HG03342 (cell line): ENCODE measurements at regions not wholly inside any gene's neighbourhood (a gene's known extent, or its start where the extent isn't known, plus 50 kb on each side); places are given as distances from the start of the nearest gene placed in this dataset.
"Not testable (repeated sequence)": the region's sequence is repeated elsewhere in the genome, so short reads cannot be mapped to it uniquely, and the experiment has no call there.

ENCODE experiments used
- ATAC-seq: cut with Tn5 transposase; IDR thresholded peaks from one replicate; pipeline ENCODE4 v1.9.1; 2021; ENCODE audit warnings: mild to moderate bottlenecking, moderate library complexity; ENCODE audit not compliant: unreplicated experiment

DNA sequence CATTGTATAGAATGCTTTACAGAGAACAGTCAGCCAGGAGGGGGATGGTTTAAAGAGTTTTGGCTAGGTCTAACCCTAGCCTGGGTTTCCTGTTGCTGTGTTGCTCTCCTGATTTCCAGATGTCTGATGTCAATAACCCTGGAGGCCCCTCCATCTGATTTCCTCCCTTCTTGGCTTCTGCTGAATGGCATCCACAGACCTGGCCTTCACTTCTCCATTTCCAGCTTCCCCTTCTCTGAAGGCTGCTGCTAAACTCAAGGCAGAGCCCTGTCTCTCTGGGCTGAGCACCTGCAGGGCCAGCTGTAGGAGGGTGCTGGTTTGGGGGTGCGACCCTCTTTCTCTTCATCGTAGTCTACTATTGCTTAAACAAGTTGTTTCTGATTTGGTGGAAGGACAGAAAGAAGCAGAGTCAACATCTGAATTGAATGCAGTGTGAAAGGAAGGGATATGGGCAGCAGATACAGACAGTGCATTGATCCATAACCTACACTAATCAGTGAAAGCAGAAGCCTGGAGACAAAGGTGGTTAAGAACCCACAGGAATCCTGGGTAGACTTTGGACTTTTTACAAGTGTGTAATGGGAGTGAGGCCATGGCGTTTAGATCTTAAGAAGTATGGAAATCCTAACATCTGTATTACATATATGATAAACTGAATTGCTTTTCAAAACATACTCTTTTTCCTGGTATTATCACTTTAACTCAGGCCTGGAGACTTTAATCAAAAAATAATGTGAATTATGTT, 153.6 kb downstream of the HRH4 start:
- no peak for ATAC-seq

DNA sequence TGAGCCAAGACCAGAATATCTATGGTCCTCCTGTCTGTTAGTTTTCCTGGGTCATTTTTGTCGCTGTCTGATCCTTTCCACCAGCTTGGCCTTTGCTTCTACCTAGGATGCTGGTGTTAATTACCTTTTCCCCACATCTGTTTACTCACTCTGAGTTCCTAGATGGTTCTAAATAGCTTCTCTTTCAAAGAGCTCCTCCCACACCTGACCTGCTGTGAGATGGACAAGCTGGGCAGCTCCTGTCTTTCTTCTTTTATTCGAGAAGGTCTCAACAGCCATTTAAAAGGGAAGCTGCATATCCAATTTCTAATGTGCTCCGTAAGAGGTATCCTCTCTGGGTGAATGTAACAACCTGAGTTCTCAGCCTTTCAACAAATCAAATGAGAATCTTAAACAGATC, 156.2 kb downstream of the HRH4 start:
- ATAC-seq, result no peak

DNA sequence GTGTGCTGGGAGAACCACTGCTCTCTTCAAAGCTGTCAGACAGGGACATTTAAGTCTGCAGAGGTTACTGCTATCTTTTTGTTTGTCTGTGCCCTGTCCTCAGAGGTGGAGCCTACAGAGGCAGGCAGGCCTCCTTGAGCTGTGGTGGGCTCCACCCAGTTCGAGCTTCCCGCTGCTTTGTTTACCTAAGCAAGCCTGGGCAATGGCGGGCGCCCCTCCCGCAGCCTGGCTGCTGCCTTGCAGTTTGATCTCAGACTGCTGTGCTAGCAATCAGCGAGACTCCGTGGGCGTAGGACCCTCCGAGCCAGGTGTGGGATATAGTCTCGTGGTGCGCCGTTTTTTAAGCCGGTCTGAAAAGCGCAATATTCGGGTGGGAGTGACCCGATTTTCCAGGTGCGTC, 164.0 kb downstream of the HRH4 start:
- not testable (repeated sequence) for ATAC-seq

DNA sequence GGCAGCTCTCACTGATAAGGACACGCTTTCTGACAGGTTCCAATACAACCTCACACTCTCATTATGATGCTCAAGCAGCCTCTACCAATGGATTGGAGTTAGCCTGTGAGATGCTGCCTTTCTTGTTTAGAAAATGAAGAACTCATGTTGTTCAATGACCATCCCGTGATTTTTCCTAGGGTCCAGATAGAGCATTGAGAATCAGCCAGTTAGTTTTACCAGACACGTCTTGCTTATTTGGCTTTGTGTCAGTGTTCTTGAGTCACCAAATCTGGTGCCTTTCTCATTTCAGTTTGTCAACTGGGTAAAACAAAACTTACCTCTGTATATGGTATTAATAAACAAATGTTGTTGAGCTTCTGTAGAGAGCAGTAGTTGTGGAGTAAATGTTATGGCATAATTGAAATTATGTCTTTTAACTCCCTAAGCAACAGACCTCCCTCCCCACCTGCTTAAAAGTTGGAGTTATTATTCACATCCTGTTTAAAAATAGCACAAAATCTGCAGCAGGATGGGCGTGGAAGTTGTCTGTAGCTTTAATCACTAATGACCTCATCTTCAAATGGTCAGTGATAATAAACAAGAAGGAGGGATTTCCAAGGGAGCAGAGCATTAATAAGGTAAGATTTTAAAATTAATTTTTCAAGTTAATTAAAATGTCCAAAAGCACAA, 167.3 kb downstream of the HRH4 start:
- ATAC-seq, result no peak

DNA sequence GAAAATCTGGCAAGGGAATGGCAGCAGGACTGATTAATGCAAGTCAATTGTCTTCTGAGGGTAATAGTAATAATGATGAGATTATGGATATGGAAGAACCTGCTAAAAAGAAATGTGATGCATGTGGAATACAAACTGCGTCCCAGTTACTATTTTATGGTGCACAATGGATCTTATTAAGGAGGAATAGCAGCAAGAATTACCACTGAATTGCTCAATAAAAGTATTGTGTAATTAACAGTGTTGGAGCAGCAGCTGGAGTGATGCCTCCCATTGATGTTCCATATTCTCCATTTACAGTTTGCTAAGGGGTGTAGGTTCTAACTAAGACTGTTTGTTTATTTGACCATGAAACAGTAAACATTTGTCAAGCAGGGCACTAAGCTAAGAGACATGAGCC, 167.9 kb downstream of the HRH4 start:
- ATAC-seq, result no peak

DNA sequence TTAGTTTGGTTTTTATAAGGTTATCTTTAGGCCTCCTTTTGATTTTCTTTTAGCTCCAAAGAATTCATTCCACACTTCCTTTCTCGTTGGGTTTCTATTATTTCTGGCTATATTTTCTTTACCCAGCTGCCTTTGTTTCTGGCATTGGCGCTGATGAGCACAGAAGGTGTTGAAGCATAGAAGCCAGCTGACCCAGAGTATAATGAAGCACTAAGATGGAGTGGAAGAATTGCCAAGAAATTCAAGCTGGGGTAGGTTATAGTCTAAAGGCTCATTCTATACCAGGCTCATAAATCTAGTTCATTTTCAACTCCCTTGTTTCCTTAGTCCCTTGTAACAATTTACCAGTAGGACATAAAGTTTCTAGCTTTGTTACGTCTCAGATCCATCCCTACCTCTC, 169.5 kb downstream of the HRH4 start:
- no peak for ATAC-seq

DNA sequence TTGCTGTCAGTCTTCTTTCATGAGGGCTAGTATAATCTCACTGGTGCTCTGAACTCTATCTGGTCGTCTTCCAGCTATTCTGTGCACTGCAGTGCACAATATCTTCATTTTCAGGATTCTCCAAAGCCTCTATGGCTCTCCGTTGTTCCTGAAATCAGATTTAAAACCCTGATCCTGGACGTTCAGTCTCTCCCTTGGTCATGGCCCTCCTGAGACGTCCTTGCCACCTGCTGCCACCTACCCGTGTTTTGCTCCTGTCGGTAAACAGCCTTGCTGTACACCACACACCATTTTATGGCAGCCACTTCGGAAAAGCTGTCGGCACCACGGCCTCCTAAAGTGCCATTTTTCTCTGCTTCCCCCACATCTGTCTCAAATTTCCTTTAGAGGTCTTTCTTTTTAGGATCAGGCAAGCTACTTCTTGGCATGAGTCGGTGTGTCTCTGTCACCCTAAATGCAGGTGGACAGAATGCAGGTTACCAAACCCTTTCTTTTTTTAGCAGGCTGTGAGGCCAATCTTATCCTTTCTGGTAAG, 170.0 kb downstream of the HRH4 start:
- ATAC-seq, result no peak

DNA sequence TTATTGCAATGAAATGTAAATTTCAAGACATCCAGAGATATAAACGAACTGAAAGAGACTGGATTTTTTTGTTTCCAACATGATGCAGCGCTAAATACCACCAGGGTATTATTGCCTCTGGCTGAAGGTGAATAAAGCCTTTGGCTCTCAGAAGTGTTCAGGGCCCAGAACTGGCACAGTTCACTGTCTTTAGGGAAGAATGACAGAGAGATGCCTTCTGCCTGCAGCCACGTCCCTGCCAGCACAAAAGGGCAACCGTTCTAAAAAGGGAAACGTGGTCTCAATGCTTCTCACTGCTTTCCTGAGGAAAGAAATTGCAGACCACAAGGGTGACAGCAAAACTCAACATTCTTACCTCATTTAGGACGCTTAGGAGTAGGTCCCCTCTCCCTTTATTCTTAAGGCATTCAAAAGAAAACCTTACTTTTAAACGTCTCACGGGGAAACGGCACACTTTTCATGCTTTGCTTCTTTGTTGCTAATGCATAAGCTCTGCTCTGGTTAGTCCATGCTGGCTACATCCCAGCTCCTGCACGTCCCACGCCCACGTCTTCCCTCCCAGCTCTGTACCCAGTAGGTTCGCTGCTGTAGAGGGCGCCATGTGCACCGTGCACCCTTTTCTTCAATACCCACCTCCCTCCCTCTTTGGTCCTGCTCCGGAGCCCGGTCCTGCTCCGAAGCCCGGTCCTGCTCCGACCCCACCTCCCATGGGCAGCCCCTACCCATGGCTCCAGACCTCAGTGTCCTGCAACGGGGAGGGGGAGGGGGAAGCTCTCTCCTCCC, 171.0 kb downstream of the HRH4 start:
- ATAC-seq, result no peak

DNA sequence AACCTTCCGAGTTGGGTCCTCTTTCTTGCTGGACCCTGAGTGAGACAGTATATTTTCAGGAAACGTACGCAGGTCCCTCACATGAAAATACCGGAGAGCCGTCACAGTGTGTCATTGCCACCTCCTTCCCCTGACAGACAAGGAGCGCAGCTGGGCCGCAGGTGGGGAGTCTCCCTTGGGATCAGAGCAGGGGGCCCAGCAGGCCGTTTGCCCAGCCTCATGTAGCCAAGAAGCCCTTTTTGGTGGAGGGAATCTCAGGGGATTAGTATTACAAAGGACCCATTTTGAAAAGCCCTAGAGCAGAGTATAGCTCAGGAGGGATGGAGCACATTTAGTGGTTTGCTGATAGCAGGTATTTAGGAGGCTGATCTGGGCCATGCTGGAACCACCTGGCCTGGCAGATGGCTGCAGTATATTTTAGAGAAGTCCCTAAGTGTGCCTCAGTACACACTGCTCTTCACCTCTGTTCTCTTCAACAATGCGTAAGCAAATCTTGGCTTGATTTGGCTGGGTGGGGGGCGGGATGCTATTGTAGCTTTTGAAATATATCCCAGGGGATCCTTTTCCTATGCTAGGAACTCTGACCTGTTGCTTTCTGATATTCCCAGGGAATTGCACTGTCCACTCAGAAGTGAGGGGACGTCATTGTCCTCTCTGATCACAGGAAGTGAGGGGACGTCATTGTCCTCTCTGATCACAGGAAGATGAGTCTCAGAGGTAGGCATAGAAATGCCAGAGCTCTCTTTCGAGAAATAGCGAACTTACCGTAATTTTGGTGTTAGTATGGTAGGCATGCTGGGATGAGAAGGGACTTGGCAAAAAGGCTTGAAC, 171.9 kb downstream of the HRH4 start:
- ATAC-seq, result no peak

DNA sequence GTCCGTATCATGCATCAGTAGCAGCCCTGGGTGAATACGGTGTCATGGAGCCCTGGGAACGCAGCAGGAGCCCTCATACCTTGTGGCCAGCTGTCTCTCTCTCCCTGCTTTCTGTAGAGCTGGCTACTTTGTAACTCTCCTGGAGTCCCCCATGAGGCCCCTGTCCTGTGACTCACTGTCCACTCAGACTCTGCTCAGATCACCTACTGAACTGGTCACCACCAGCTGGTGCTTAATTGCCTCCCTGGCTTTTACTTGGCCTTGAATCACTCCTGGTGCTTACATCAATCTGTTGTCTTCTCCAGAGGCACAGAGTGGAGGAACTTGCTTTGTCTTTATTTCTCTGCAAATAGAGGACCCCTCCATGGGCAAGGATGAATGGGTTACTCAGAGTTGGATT, 172.7 kb downstream of the HRH4 start:
- ATAC-seq, result no peak

DNA sequence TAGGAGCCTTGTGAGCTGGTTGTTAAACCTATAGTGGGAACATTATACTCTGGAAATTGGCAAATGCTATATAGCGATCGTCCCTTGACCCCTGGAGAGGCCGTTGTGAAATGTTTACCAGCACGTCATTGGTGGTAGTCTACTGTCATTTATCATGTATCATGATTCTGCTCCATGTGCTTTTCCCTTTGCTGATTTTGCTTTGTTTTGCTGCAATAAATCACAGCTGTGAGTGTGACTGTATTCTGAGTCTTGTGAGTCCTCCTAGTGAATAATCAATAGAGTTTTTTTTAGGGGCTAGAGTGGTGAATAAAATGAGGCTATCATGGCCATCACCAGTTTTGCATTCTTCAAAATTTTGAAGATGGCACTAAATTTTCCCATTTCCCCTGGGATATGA, 189.1 kb downstream of the HRH4 start:
- ATAC-seq, result no peak

DNA sequence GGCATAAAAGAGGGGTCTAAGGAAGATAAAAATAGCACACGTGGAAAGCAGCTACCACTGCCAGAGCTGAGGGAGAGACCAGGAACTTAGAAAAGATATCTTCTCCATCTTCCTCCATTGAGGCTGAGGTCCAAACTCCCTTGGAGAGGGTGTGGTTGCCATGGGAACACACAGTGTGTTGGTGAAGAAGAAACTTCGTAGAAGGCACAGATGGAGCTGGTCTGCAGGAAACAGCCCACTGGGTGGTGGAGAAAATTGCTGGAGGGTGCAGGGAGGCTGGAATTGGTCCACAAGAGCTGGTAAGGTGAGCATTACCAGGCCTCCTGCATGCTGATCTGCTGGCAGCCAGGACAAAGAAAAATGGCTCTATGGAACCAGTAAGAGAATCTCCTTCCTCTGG, 191.0 kb downstream of the HRH4 start:
- no peak for ATAC-seq

DNA sequence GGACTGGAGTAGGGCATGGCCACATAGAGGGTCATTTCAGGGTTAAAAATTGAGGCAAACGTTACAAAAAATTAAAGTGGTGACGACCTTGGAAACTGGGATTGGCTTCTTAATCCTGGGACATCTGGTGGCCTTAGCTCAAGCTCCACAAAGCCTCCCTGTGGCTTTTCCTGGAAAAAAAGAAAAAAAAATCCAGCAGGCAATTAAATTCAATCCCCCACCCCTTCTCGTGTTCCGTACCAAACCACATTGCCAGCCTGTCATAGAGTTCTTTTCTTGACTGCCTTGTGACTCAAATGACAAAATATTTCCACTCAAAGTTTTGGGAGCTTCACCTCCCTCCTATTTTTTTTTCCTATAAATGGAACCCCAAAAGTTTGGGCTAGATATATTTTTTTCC, 195.6 kb downstream of the HRH4 start:
- ATAC-seq, result no peak

DNA sequence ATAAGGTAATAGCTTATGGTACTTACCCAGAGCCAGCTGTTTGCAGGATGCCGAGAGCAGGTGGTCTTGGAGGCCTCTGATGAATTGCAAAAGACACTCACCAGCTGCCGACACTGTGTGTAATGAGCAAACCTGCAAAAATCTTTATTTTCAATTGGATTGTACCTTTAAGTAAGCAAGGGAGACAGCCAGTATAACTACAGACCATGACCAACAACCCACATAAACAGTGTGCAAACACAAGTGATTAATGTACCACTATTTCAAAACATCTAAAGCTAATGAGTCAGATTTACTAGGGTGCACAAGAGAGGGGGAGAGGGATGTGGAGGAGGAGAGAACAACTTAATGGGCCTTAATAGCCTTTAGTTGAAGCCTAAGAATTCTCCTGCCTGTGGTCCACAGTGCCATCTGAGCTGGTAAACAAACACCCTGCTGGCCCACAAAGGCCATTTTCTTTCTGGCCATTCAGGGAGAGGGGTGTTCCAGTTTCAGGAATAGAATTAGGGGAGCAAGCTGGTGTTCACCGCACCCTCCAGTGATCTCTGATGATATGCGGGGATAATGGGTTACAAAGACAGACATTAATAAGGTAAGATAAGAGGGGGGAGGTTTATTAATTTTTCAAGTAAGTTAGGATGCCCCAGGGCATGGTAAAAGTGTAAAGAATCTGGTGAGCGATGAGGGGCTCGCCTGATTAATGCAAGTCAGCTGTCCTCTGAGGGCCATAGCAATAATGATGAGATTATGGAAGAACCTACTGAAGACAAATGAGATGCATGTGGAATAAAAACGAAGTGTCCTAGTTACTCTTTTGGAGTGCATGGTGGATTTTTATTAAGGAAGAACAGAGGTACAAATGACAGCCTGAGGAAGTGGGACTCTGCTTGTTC, 196.4 kb downstream of the HRH4 start:
- ATAC-seq, result no peak

DNA sequence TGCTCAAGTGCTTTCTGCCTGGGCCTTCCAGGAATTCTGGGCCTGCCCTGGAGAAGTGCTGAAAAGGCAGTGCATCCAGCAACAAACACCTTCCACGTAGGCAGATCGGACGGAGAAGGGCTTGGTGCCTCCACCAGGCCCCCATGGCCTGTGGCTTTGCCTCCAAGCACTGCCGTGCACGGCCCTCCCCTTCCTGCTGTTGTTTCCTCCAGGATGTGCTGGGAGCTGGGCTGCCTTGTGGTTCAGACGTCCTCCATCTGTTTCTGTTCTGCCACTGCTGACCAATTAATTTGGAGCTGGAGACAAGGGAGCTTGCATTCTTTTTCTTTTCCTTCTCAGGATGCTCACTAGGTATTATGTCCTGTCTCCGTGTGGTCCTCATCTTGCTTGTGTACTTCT, 197.0 kb downstream of the HRH4 start:
- ATAC-seq, result no peak

DNA sequence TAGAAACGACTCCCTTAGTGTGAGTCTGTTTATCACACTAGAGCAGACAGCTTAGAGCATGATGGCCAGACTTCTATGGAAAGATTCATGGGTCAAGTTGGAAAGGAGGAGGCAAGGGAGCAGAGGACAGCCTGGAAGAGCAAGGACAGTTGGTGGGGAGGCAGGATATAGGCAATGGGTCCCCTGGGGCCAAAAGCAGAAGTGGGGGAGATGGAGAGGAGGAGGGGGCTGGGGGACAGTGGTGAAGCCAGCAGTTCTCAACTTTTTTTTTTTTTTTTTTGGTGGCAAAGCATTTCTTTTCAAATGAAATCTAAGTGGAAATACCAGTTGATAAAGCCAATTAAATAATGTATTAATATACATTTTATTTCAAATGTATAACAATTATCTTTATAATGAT, 197.9 kb downstream of the HRH4 start:
- no peak for ATAC-seq

DNA sequence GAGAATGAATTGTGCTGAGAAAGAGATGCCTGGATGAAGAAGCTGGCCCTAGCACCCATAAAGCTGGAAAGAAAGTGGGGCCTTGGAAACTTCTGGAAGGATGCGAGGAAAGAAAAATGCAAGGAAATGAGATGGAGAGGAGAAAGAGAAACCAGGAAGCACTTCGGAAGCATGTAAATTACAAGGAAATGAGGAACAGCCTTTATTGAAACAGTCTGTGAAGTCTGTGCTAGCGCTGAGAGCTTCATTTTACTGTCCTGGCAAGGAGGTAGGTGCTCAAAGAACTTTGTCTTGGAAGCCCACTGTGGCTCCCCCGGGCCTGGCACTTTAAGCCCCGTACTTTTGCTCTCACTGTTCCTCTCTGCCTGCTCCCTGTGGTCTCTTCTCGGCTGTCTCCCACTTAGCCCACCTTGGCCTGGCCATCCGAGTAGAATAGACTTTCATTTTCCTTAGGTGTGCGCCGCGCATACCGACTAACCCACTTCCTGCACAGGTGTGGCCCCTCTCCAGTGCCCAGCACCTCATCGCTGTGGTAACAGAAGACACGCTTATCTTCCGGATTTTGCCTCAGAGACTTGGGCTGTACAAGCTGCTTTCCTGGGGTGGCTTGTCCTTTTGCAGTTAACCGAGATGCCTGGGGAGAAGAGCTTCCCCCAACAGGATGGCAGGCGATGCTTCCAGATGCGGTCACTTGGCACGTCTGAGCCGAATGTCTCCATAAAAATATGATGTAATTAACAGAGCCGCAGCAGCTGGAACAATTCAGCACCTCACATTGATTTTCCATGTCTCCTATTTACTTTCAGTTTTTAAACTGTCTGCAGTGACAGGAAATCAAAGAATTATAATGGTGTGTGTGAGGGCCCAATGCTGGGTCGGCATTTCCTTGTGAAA, 199.6 kb downstream of the HRH4 start:
- peak; percentile 84 for ATAC-seq

DNA sequence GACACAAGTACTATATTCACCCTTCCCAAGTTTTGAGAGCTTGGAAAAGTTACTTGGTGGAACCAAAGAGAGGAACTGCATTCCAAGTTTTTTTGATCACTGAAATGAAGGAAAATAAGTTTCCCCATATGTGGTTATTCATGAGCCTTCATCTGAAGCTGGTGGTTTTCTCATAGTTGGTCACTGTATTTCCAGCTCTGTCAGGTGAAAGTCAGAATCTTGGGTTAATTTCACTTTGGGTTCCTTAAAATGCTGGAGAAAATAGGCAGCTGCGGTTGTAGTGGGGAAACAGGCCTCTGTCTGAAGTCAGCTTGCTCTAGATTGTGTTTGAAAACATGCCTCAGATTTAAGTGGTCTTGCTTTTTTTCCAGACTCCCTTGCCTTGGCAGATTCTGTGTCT, 200.5 kb downstream of the HRH4 start:
- no peak for ATAC-seq

DNA sequence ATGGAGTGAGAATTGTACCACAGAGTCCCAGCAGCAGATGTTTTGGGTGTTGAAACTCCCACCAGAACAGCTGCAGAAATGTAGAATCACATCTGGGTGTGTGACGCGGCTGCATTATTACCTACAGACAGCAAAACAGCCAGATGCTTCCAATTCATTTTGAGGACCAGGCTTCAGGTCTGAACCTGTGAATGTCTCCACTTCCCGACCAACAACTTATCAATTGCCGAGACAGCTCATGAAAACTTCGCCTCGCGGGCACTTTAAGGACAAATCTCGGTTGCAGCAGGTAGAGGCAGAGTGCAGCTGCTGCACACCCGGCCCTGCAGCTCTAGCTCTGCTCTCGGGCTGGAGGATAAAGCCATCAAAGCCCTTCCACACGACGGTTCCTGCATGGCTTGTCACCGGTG, 202.0 kb downstream of the HRH4 start:
- ATAC-seq, result no peak
